Neural progenitor cell (in vitro differentiated cells): ENCODE measurements at regions not wholly inside any gene's neighbourhood (a gene's known extent, or its start where the extent isn't known, plus 50 kb on each side); places are given as distances from the start of the nearest gene placed in this dataset.
"Not testable (repeated sequence)": the region's sequence is repeated elsewhere in the genome, so short reads cannot be mapped to it uniquely, and the experiment has no call there.

Experiments used
- CTCF ChIP-seq: fragments of 200-600 bp; sonication (generic); IDR thresholded peaks from 2 replicates; pipeline ENCODE4 v1.5.1; 2017; ENCODE audit warnings: antibody characterized with exemption, mild to moderate bottlenecking
- EZH2 ChIP-seq: fragments of 200-600 bp; sonication (generic); IDR thresholded peaks from 2 replicates; pipeline ENCODE4 v1.6.1; 2017; ENCODE audit warnings: antibody characterized with exemption, mild to moderate bottlenecking, moderate library complexity
- EZH2phosphoT487 ChIP-seq: fragments of 200-600 bp; sonication (generic); IDR thresholded peaks from 2 replicates; pipeline ENCODE4 v1.6.1; 2017; ENCODE audit warnings: antibody characterized with exemption

DNA sequence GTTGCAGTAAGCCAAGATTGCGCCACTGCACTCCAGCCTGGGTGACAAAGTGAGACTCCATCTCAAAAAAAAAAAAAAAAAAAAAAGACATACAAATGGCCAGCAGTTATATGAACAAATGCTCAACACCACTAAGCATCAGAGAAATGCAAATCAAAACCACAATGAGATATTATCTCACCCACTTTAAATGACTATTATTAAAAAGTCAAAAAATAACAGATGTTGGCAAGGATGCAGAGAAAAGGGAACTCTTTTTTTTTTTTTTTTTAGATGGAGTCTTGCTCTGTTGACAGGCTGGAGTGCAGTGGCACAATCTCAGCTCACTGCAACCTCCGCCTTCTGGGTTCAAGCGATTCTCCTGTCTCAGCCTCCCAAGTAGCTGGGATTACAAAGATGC, 58.6 kb upstream of the CD55 start:
- TF ChIP-seq CTCF, EZH2phosphoT487, EZH2: not testable (repeated sequence)
